Jurkat, Clone E6-1 (cell line): ENCODE measurements at regions not wholly inside any gene's neighbourhood (a gene's known extent, or its start where the extent isn't known, plus 50 kb on each side); places are given as distances from the start of the nearest gene placed in this dataset.
A peak's percentile ranks its signal among the peaks of the same experiment; 100 is the strongest.

ENCODE experiments used
- DNase-seq: peaks from one replicate; pipeline ENCODE4 v3.0.0-alpha.2; 2011; ENCODE audit warnings: low read depth, low spot score
- H3K4me3 ChIP-seq: 2 replicates; pipeline ENCODE4 v1.5.1; 2011; ENCODE audit warnings: mild to moderate bottlenecking, low read length, control low read depth, moderate library complexity

- H3K4me3 ChIP-seq = no peak overlapping the region
- no peak for DNase-seq
These were observed 91.1 kb upstream of the KLF13 start for GRCh38 chr15:31235311-31236183.

GRCh38 chr15:31236184-31237042 lies 90.2 kb upstream of the KLF13 start:
- no peak overlapping the region for H3K4me3 ChIP-seq
- no peak for DNase-seq

GRCh38 chr15:31237043-31237324 lies 89.7 kb upstream of the KLF13 start:
- DNase-seq = no peak
- no peak overlapping the region for H3K4me3 ChIP-seq

- no peak for DNase-seq
- H3K4me3 ChIP-seq = no peak overlapping the region
These were observed 87.7 kb upstream of the KLF13 start for GRCh38 chr15:31238906-31239305.

- no peak for DNase-seq
- H3K4me3 ChIP-seq = no peak overlapping the region
These were observed 87.2 kb upstream of the KLF13 start for GRCh38 chr15:31239409-31239808.

GRCh38 chr15:31241888-31242522 lies 84.6 kb upstream of the KLF13 start:
- no peak overlapping the region for H3K4me3 ChIP-seq
- peak; percentile 56 for DNase-seq

GRCh38 chr15:31243895-31244294 lies 82.7 kb upstream of the KLF13 start:
- DNase-seq = no peak
- H3K4me3 ChIP-seq = no peak overlapping the region

- H3K4me3 ChIP-seq = no peak overlapping the region
- no peak for DNase-seq
These were observed 81.4 kb upstream of the KLF13 start for GRCh38 chr15:31245135-31245689.

GRCh38 chr15:31245756-31246155 lies 80.9 kb upstream of the KLF13 start:
- no peak for DNase-seq
- no peak overlapping the region for H3K4me3 ChIP-seq

GRCh38 chr15:31247404-31247803 lies 79.2 kb upstream of the KLF13 start:
- no peak overlapping the region for H3K4me3 ChIP-seq
- DNase-seq = no peak

GRCh38 chr15:31248263-31248662 lies 78.4 kb upstream of the KLF13 start:
- no peak overlapping the region for H3K4me3 ChIP-seq
- no peak for DNase-seq

GRCh38 chr15:31248951-31249350 lies 77.7 kb upstream of the KLF13 start:
- no peak for DNase-seq
- no peak overlapping the region for H3K4me3 ChIP-seq

GRCh38 chr15:31250033-31250432 lies 76.6 kb upstream of the KLF13 start:
- no peak for DNase-seq
- H3K4me3 ChIP-seq = no peak overlapping the region

GRCh38 chr15:31251165-31251564 lies 75.5 kb upstream of the KLF13 start:
- no peak overlapping the region for H3K4me3 ChIP-seq
- no peak for DNase-seq

GRCh38 chr15:31252171-31252785 lies 74.4 kb upstream of the KLF13 start:
- no peak for DNase-seq
- no peak overlapping the region for H3K4me3 ChIP-seq

- no peak overlapping the region for H3K4me3 ChIP-seq
- no peak for DNase-seq
These were observed 72.0 kb upstream of the KLF13 start for GRCh38 chr15:31254431-31255175.

GRCh38 chr15:31255176-31255510 lies 71.5 kb upstream of the KLF13 start:
- no peak for DNase-seq
- H3K4me3 ChIP-seq = no peak overlapping the region

GRCh38 chr15:31255732-31256377 lies 70.8 kb upstream of the KLF13 start:
- no peak for DNase-seq
- H3K4me3 ChIP-seq = no peak overlapping the region
